ENCODE measurements at regions not wholly inside any gene's neighbourhood (a gene's known extent, or its start where the extent isn't known, plus 50 kb on each side); places are given as distances from the start of the nearest gene placed in this dataset.

GRCh38 chr19:22545751-22546150, 88.4 kb upstream of the ZNF492 start:
- TF ChIP-seq, protein P1, sequence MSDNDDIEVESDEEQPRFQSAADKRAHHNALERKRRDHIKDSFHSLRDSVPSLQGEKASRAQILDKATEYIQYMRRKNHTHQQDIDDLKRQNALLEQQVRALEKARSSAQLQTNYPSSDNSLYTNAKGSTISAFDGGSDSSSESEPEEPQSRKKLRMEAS (IDR thresholded peaks at IDR 0.05; ENCODE audit: low read depth, low read length) = peak; percentile 26; the same call in 1 of the 2 replicates
- TF ChIP-seq MYC (IDR thresholded peaks at IDR 0.05; ENCODE audit: low read depth, low read length) (no peak), POLR2A (IDR thresholded peaks at IDR 0.05; ENCODE audit: extremely low read depth, insufficient read length) (no peak)
- TF ChIP-seq, protein P2, sequence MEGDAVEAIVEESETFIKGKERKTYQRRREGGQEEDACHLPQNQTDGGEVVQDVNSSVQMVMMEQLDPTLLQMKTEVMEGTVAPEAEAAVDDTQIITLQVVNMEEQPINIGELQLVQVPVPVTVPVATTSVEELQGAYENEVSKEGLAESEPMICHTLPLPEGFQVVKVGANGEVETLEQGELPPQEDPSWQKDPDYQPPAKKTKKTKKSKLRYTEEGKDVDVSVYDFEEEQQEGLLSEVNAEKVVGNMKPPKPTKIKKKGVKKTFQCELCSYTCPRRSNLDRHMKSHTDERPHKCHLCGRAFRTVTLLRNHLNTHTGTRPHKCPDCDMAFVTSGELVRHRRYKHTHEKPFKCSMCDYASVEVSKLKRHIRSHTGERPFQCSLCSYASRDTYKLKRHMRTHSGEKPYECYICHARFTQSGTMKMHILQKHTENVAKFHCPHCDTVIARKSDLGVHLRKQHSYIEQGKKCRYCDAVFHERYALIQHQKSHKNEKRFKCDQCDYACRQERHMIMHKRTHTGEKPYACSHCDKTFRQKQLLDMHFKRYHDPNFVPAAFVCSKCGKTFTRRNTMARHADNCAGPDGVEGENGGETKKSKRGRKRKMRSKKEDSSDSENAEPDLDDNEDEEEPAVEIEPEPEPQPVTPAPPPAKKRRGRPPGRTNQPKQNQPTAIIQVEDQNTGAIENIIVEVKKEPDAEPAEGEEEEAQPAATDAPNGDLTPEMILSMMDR (IDR thresholded peaks at IDR 0.05; ENCODE audit: low read depth, low read length) = peak; percentile 82
- no peak overlapping the region for H3K4me3 ChIP-seq (ENCODE audit: low read depth, low read length)
- peak; percentile 81 for DNase-seq (ENCODE audit: low read depth)

GRCh38 chr19:22533761-22534160, 100.4 kb upstream of the ZNF492 start:
- no peak for DNase-seq (ENCODE audit: low read depth)
- no peak overlapping the region for H3K4me3 ChIP-seq (ENCODE audit: low read depth, low read length)
- TF ChIP-seq, protein P2 (IDR thresholded peaks at IDR 0.05; ENCODE audit: low read depth, low read length) = no peak

GRCh38 chr19:22532388-22533300, 101.5 kb upstream of the ZNF492 start:
- TF ChIP-seq, protein P1 (IDR thresholded peaks at IDR 0.05; ENCODE audit: low read depth, low read length) = no peak
- TF ChIP-seq, protein P2 (IDR thresholded peaks at IDR 0.05; ENCODE audit: low read depth, low read length) = no peak
- no peak for TF ChIP-seq MYC (IDR thresholded peaks at IDR 0.05; ENCODE audit: low read depth, low read length)
- TF ChIP-seq POLR2A (IDR thresholded peaks at IDR 0.05; ENCODE audit: extremely low read depth, insufficient read length) = no peak
- H3K4me3 ChIP-seq (ENCODE audit: low read depth, low read length) = peak overlapping the region; percentile 65

GRCh38 chr19:22530042-22530441, 104.1 kb upstream of the ZNF492 start:
- H3K4me3 ChIP-seq (ENCODE audit: low read depth, low read length) = peak overlapping the region; percentile 65
- TF ChIP-seq POLR2A (IDR thresholded peaks at IDR 0.05; ENCODE audit: extremely low read depth, insufficient read length) (no peak), MYC (IDR thresholded peaks at IDR 0.05; ENCODE audit: low read depth, low read length) (no peak)
- TF ChIP-seq, protein P2 (IDR thresholded peaks at IDR 0.05; ENCODE audit: low read depth, low read length) = no peak
- TF ChIP-seq, protein P1 (IDR thresholded peaks at IDR 0.05; ENCODE audit: low read depth, low read length) = no peak
- DNase-seq (ENCODE audit: low read depth) = peak; percentile 46

More at GRCh38 chr19:22532388-22533300, 101.5 kb upstream of the ZNF492 start:
- peak; percentile 91 for DNase-seq (ENCODE audit: low read depth)

DNA sequence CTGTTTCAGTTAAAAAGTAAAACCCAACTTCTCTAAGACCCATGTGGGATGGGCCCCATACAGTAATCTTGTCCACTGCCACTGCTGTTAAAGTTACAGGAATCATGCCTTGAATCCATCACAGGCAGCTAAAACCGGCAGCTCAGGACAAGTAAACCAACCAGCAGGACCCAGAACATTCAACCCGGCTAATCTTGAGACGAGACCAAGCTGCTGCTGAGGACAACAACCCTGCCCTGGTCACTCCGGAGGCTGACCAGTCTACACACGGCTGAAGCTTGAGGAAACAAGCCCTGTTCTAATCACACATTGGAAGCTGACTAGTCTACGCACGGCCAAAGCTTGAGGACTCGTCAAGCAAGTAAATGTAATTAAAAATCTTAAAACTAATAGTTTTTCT, 105.2 kb upstream of the ZNF492 start:
- peak overlapping the region; percentile 65 for H3K4me3 ChIP-seq (ENCODE audit: low read depth, low read length)
- TF ChIP-seq, protein P1 (IDR thresholded peaks at IDR 0.05; ENCODE audit: low read depth, low read length) = no peak
- peak; percentile 41 for DNase-seq (ENCODE audit: low read depth)

DNA sequence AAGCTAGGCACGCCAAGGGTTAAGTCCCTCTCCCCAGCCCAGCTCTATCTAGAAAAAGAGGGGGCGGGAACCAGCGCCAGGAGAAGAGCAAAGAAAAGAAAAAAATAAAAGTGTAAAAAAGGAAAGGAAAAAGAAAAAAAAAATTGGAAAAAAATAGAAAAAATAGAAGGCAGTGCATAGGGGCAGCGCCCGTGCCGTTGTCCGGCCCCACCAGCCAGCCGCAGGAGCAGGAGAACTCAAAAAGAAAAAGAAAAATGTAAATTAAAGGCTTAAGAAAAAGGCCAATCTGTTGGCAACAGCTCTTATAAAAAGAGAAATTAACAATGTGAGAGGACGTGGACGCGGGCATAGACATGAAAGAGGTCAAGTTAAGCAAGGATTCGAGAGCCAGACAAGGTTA, 105.4 kb upstream of the ZNF98 start:
- TF ChIP-seq POLR2A (IDR thresholded peaks at IDR 0.05; ENCODE audit: extremely low read depth, insufficient read length) = no peak
- TF ChIP-seq MYC (IDR thresholded peaks at IDR 0.05; ENCODE audit: low read depth, low read length) = no peak
- TF ChIP-seq, protein P1 (IDR thresholded peaks at IDR 0.05; ENCODE audit: low read depth, low read length) = no peak
- TF ChIP-seq, protein P2 (IDR thresholded peaks at IDR 0.05; ENCODE audit: low read depth, low read length) = no peak
- DNase-seq (ENCODE audit: low read depth) = no peak
- H3K4me3 ChIP-seq (ENCODE audit: low read depth, low read length) = peak overlapping the region; percentile 65

All from NB4 (cell line).